IMR-90 (cell line): ENCODE measurements at regions not wholly inside any gene's neighbourhood (a gene's known extent, or its start where the extent isn't known, plus 50 kb on each side); places are given as distances from the start of the nearest gene placed in this dataset.

Source experiments
- ATAC-seq: fragments of 200-7000 bp; cut with Tn5 transposase; 2 replicates; pipeline ENCODE4 v1.9.1; 2020; ENCODE audit warnings: low read depth, mild to moderate bottlenecking, moderate library complexity
- BruUV-seq: library from RNA; stranded (reverse); fragments of 400-500 nt; replicated peaks from 2 replicates; lab custom pipeline; 2021; lab: Mats Ljungman, UMichigan
- CTCF ChIA-PET: fragments of 300-600 bp; formaldehyde crosslinking; extraction: SDS; loops from one replicate; lab custom pipeline; 2021; ENCODE audit warnings: antibody characterized with exemption; lab: Yijun Ruan, JAX
- POLR2A ChIA-PET: fragments of 300-600 bp; sonication (Branson Sonifier 250); formaldehyde crosslinking; loops from one replicate; lab custom pipeline; 2022; ENCODE audit warnings: antibody characterized with exemption; ENCODE audit not compliant: unreplicated experiment; lab: Charles Lee
- DNase-seq: peaks from one replicate; pipeline ENCODE4 v3.0.0; 2013
- H2AFZ ChIP-seq: replicated peaks from 2 replicates; pipeline ENCODE3; 2013; ENCODE audit warnings: low read length, mild to moderate bottlenecking; ENCODE audit not compliant: poor library complexity
- H2AK5ac ChIP-seq: 2 replicates; pipeline ENCODE4 v1.6.1; 2013; ENCODE audit warnings: low read depth, low read length, inconsistent platforms
- H2AK9ac ChIP-seq: replicated peaks from 2 replicates; pipeline ENCODE3; 2013; ENCODE audit warnings: mild to moderate bottlenecking, low read depth, low read length, moderate library complexity; ENCODE audit not compliant: poor library complexity
- H2BK120ac ChIP-seq: 2 replicates; pipeline ENCODE4 v1.6.1; 2013; ENCODE audit warnings: low read depth, low read length, inconsistent platforms
- H2BK15ac ChIP-seq: 3 replicates; pipeline ENCODE4 v1.6.1; 2013; ENCODE audit warnings: low read depth, low read length, inconsistent platforms
- H2BK20ac ChIP-seq: 2 replicates; pipeline ENCODE4 v1.6.1; 2013; ENCODE audit warnings: low read depth, mild to moderate bottlenecking, inconsistent platforms, low read length, moderate library complexity
- H2BK5ac ChIP-seq: 2 replicates; pipeline ENCODE4 v1.6.1; 2013; ENCODE audit warnings: mild to moderate bottlenecking, low read depth, low read length, inconsistent platforms; ENCODE audit not compliant: poor library complexity, severe bottlenecking
- H3K14ac ChIP-seq: replicated peaks from 2 replicates; pipeline ENCODE4 v1.6.1; 2013; ENCODE audit warnings: low read depth, low read length, inconsistent platforms
- H3K18ac ChIP-seq: 2 replicates; pipeline ENCODE4 v1.6.1; 2013; ENCODE audit warnings: low read depth, low read length, control low read depth
- H3K23ac ChIP-seq: 2 replicates; pipeline ENCODE4 v1.6.1; 2013; ENCODE audit warnings: low read depth, low read length, inconsistent platforms
- H3K27ac ChIP-seq: 2 replicates; pipeline ENCODE4 v1.5.1; 2013; ENCODE audit warnings: mild to moderate bottlenecking, control low read depth, low read length; ENCODE audit not compliant: insufficient read depth
- H3K27me3 ChIP-seq: 2 replicates; pipeline ENCODE4 v1.6.1; 2013; ENCODE audit warnings: low read length; ENCODE audit not compliant: control insufficient read depth, insufficient read depth
- H3K36me3 ChIP-seq: 2 replicates; pipeline ENCODE4 v1.6.1; 2013; ENCODE audit warnings: low read length, mixed read lengths; ENCODE audit not compliant: control insufficient read depth, insufficient read depth
- H3K4ac ChIP-seq: 2 replicates; pipeline ENCODE4 v1.6.1; 2013; ENCODE audit warnings: low read depth, low read length, inconsistent platforms
- H3K4me1 ChIP-seq: 2 replicates; pipeline ENCODE4 v1.6.1; 2013; ENCODE audit warnings: low read length, mixed read lengths; ENCODE audit not compliant: control insufficient read depth, insufficient read depth
- H3K4me2 ChIP-seq: 2 replicates; pipeline ENCODE4 v1.6.1; 2013; ENCODE audit warnings: low read depth, mild to moderate bottlenecking, control low read depth, low read length, moderate library complexity
- H3K4me3 ChIP-seq: 2 replicates; pipeline ENCODE4 v1.5.1; 2013; ENCODE audit warnings: low read depth, mild to moderate bottlenecking, control low read depth, low read length, moderate library complexity; ENCODE audit not compliant: insufficient read depth
- H3K56ac ChIP-seq: 2 replicates; pipeline ENCODE4 v1.6.1; 2013; ENCODE audit warnings: low read length, inconsistent platforms; ENCODE audit not compliant: insufficient read depth; ENCODE audit errors: extremely low read depth
- H3K79me1 ChIP-seq, 2 experiments: 2 replicates each; pipeline ENCODE4 v1.6.1; 2013; ENCODE audit warnings: low read length in 2 of 2, inconsistent platforms in 1 of 2, low read depth in 1 of 2
- H3K9ac ChIP-seq: 2 replicates; pipeline ENCODE4 v1.6.1; 2013; ENCODE audit warnings: low read depth, low read length, control low read depth
- H3K9me1 ChIP-seq: 2 replicates; pipeline ENCODE4 v1.6.1; 2013; ENCODE audit warnings: low read length, inconsistent platforms; ENCODE audit not compliant: insufficient read depth
- H3K9me3 ChIP-seq: 2 replicates; pipeline ENCODE4 v1.6.1; 2013; ENCODE audit warnings: low read length; ENCODE audit not compliant: control insufficient read depth, insufficient read depth
- H4K20me1 ChIP-seq: 2 replicates; pipeline ENCODE4 v1.6.1; 2013; ENCODE audit warnings: low read length, inconsistent platforms; ENCODE audit not compliant: insufficient read depth
- H4K5ac ChIP-seq: 2 replicates; pipeline ENCODE4 v1.6.1; 2013; ENCODE audit warnings: mild to moderate bottlenecking, low read depth, low read length, control low read depth
- H4K8ac ChIP-seq, 2 experiments: 2 replicates each; pipeline ENCODE4 v1.6.1; 2013; ENCODE audit warnings: low read depth in 2 of 2, low read length in 2 of 2, control low read depth in 1 of 2, inconsistent platforms in 1 of 2
- H4K91ac ChIP-seq: 2 replicates; pipeline ENCODE4 v1.6.1; 2013; ENCODE audit warnings: low read depth, low read length, inconsistent platforms; ENCODE audit not compliant: insufficient read depth
- BHLHE40 ChIP-seq: fragments of 150-350 bp; IDR thresholded peaks from 2 replicates; pipeline ENCODE4 v1.6.1; 2016; ENCODE audit warnings: mild to moderate bottlenecking, low read depth, low read length
- CEBPB ChIP-seq: IDR thresholded peaks from 2 replicates; pipeline ENCODE4 v1.6.1; 2012; ENCODE audit warnings: low read depth, low read length, improper control_type of control experiment
- CHD1 ChIP-seq: IDR thresholded peaks from 2 replicates; pipeline ENCODE4 v1.6.1; 2012; ENCODE audit warnings: low read depth, low read length, improper control_type of control experiment
- CTCF ChIP-seq: conservative IDR thresholded peaks from 2 replicates; pipeline ENCODE4 v1.5.1; 2012; ENCODE audit warnings: mild to moderate bottlenecking, low read depth, low read length, improper control_type of control experiment
- ELK1 ChIP-seq: fragments of 150-350 bp; IDR thresholded peaks from 2 replicates; pipeline ENCODE4 v1.6.1; 2016; ENCODE audit warnings: low read depth, mild to moderate bottlenecking, low read length, moderate library complexity, borderline replicate concordance
- FOS ChIP-seq: fragments of 150-350 bp; IDR thresholded peaks from 2 replicates; pipeline ENCODE4 v1.6.1; 2016; ENCODE audit warnings: low read depth, low read length
- MAFK ChIP-seq: IDR thresholded peaks from 2 replicates; pipeline ENCODE4 v1.6.1; 2012; ENCODE audit warnings: low read depth, low read length, improper control_type of control experiment
- MAZ ChIP-seq: IDR thresholded peaks from 2 replicates; pipeline ENCODE4 v1.6.1; 2012; ENCODE audit warnings: low read depth, mild to moderate bottlenecking, low read length, improper control_type of control experiment, moderate library complexity, borderline replicate concordance
- MXI1 ChIP-seq: IDR thresholded peaks from 2 replicates; pipeline ENCODE4 v1.6.1; 2012; ENCODE audit warnings: low read depth, mild to moderate bottlenecking, low read length, moderate library complexity, borderline replicate concordance
- NFE2L2 ChIP-seq: fragments of 150-350 bp; IDR thresholded peaks from 2 replicates; pipeline ENCODE4 v1.6.1; 2016; ENCODE audit warnings: low read depth, mild to moderate bottlenecking, low read length
- POLR2A ChIP-seq: IDR thresholded peaks from 2 replicates; pipeline ENCODE4 v1.6.1; 2012; ENCODE audit warnings: mild to moderate bottlenecking, low read depth, low read length
- RAD21 ChIP-seq: IDR thresholded peaks from 2 replicates; pipeline ENCODE4 v1.6.1; 2012; ENCODE audit warnings: low read length, improper control_type of control experiment
- RCOR1 ChIP-seq: IDR thresholded peaks from 2 replicates; pipeline ENCODE4 v1.6.1; 2012; ENCODE audit warnings: mild to moderate bottlenecking, low read length, improper control_type of control experiment; ENCODE audit not compliant: insufficient replicate concordance
- RFX5 ChIP-seq: IDR thresholded peaks from 2 replicates; pipeline ENCODE4 v1.8.0; 2012; ENCODE audit warnings: low read depth, mild to moderate bottlenecking, low read length, moderate library complexity
- SMC3 ChIP-seq: fragments of 150-350 bp; IDR thresholded peaks from 2 replicates; pipeline ENCODE4 v1.6.1; 2016; ENCODE audit warnings: low read depth, mild to moderate bottlenecking, antibody characterized with exemption, low read length, moderate library complexity
- USF2 ChIP-seq: fragments of 150-350 bp; IDR thresholded peaks from 2 replicates; pipeline ENCODE4 v1.6.1; 2017; ENCODE audit warnings: mild to moderate bottlenecking, antibody characterized with exemption, low read length, low read depth
- WGBS, 2 experiments: methylation state at CpG; one replicate each; pipeline versions ENCODE4 v1.1.5 to v1.1.7; 2013; ENCODE audit warnings: missing lambda C conversion rate in 2 of 2; ENCODE audit not compliant: insufficient read length in 1 of 2; ENCODE audit errors: extremely low coverage in 2 of 2; 5-methylcytosine and 5-hydroxymethylcytosine counted together
- dilution Hi-C: fragments of 300-500 bp; cut with HindIII; formaldehyde crosslinking; loops from one replicate; pipeline ENCODE4 v1.14.3; 2018; ENCODE audit warnings: low sequenced_read_pairs; ENCODE audit not compliant: unreplicated experiment
- in situ Hi-C: fragments of 300-500 bp; cut with MboI; formaldehyde crosslinking; loops from 3 replicates; pipeline ENCODE4 v1.14.3; 2019; ENCODE audit warnings: low sequenced_read_pairs, inconsistent platforms, mixed read lengths
- intact Hi-C: fragments of 100-400 bp; cut with micrococcal nuclease; formaldehyde crosslinking; loops from 2 replicates; pipeline ENCODE4 v1.10.0; 2022

GRCh38 chr9:99579964-99580363, 241.7 kb upstream of the NR4A3 start:
- CTCF ChIA-PET: no interaction called here

More at GRCh38 chr9:99579964-99580363, 241.7 kb upstream of the NR4A3 start:
- no peaks in the 10 kb centered on the region for H3K79me1 ChIP-seq
- H3K4me1 ChIP-seq: no peaks in the 10 kb centered on the region
- H3K36me3 ChIP-seq: no peaks in the 10 kb centered on the region
- H2BK20ac ChIP-seq: no peak overlapping the region
- H4K20me1 ChIP-seq: no peaks in the 10 kb centered on the region
- no peak overlapping the region for H3K4me3 ChIP-seq
- H3K18ac ChIP-seq: no peak overlapping the region
- no peak overlapping the region for H2BK15ac ChIP-seq
- TF ChIP-seq ELK1 (no peak), RFX5 (no peak), POLR2A (no peak), USF2 (no peak), CEBPB (no peak), FOS (no peak), SMC3 (no peak), RCOR1 (no peak), MXI1 (no peak), BHLHE40 (no peak), MAFK (no peak), MAZ (no peak), CTCF (no peak), RAD21 (no peak), NFE2L2 (no peak), CHD1 (no peak)
- H2AK9ac ChIP-seq: no peak overlapping the region
- no peaks in the 10 kb centered on the region for H3K9me1 ChIP-seq
- in situ Hi-C loops (no loop called here), dilution Hi-C loops (no loop called here), intact Hi-C loops (no loop called here)
- no peak overlapping the region for H3K4me2 ChIP-seq
- no CpG with 5 or more reads among the region's 4 CpGs for WGBS, 2 experiments
- H2BK120ac ChIP-seq: no peak overlapping the region
- DNase-seq (no peak), ATAC-seq (no peak)
- H3K27me3 ChIP-seq: peaks cover 10% of the 10 kb centered on the region
- H3K56ac ChIP-seq: no peak overlapping the region
- POLR2A ChIA-PET: no interaction called here
- peaks cover 3% of the 10 kb centered on the region; the same call in 1 of the 2 replicates for H3K9me3 ChIP-seq
- H4K5ac ChIP-seq: no peak overlapping the region
- H3K9ac ChIP-seq: no peak overlapping the region
- no peak overlapping the region for H3K4ac ChIP-seq
- no peak overlapping the region for H3K23ac ChIP-seq
- no peak overlapping the region for H2AK5ac ChIP-seq
- H4K91ac ChIP-seq: no peak overlapping the region
- no peak overlapping the region for H2AFZ ChIP-seq
- no TSS peak for BruUV-seq
- no peak overlapping the region for H4K8ac ChIP-seq
- no peak overlapping the region for H3K14ac ChIP-seq
- no peak overlapping the region for H2BK5ac ChIP-seq
- no peak overlapping the region for H3K27ac ChIP-seq
